Retina (tissue), 1 donor: ENCODE measurements at regions not wholly inside any gene's neighbourhood (a gene's known extent, or its start where the extent isn't known, plus 50 kb on each side); places are given as distances from the start of the nearest gene placed in this dataset.
"Not testable (repeated sequence)": the region's sequence is repeated elsewhere in the genome, so short reads cannot be mapped to it uniquely, and the experiment has no call there.

ENCODE experiments used
- DNase-seq: peaks from one replicate; pipeline ENCODE4 v3.0.0-alpha.2; 2016

GRCh38 chr17:11182430-11182829 is 58.6 kb upstream of the SHISA6 start:
- no peak for DNase-seq

- no peak for DNase-seq
These were observed 62.4 kb upstream of the SHISA6 start for GRCh38 chr17:11178581-11178980.

GRCh38 chr17:11177340-11177739 is 63.7 kb upstream of the SHISA6 start:
- DNase-seq, result no peak

GRCh38 chr17:11176549-11176948 is 64.5 kb upstream of the SHISA6 start:
- no peak for DNase-seq

GRCh38 chr17:11170881-11171280 is 70.1 kb upstream of the SHISA6 start:
- no peak for DNase-seq

GRCh38 chr17:11151818-11152425 is 89.1 kb upstream of the SHISA6 start:
- no peak for DNase-seq

- DNase-seq, result not testable (repeated sequence)
These were observed 90.0 kb upstream of the SHISA6 start for GRCh38 chr17:11150906-11151511.

GRCh38 chr17:11144358-11145233 is 96.4 kb upstream of the SHISA6 start:
- DNase-seq, result peak; percentile 31

GRCh38 chr17:11142231-11142630 is 98.8 kb upstream of the SHISA6 start:
- no peak for DNase-seq

- DNase-seq, result no peak
These were observed 100.5 kb upstream of the SHISA6 start for GRCh38 chr17:11140501-11140900.

- no peak for DNase-seq
These were observed 101.0 kb upstream of the SHISA6 start for GRCh38 chr17:11140043-11140442.

GRCh38 chr17:11138023-11138422 is 103.0 kb upstream of the SHISA6 start:
- DNase-seq, result no peak

- no peak for DNase-seq
These were observed 105.2 kb upstream of the SHISA6 start for GRCh38 chr17:11135819-11136218.

GRCh38 chr17:11130367-11130766 is 110.6 kb upstream of the SHISA6 start:
- DNase-seq, result no peak

- no peak for DNase-seq
These were observed 118.1 kb upstream of the SHISA6 start for GRCh38 chr17:11122908-11123307.

GRCh38 chr17:11121341-11121985 is 119.5 kb upstream of the SHISA6 start:
- no peak for DNase-seq

- no peak for DNase-seq
These were observed 131.9 kb upstream of the SHISA6 start for GRCh38 chr17:11109106-11109505.

GRCh38 chr17:11105141-11105540 is 135.9 kb upstream of the SHISA6 start:
- no peak for DNase-seq

GRCh38 chr17:11097121-11097520 is 143.9 kb upstream of the SHISA6 start:
- DNase-seq, result no peak

GRCh38 chr17:11094331-11094730 is 146.7 kb upstream of the SHISA6 start:
- peak; percentile 5 for DNase-seq

GRCh38 chr17:11086646-11087340 is 154.2 kb upstream of the SHISA6 start:
- DNase-seq, result no peak

- DNase-seq, result no peak
These were observed 158.5 kb upstream of the SHISA6 start for GRCh38 chr17:11082559-11082958.

GRCh38 chr17:11081342-11081741 is 159.7 kb upstream of the SHISA6 start:
- no peak for DNase-seq
